OCI-LY7 (cell line): ENCODE measurements at regions not wholly inside any gene's neighbourhood (a gene's known extent, or its start where the extent isn't known, plus 50 kb on each side); places are given as distances from the start of the nearest gene placed in this dataset.

Experiments
- BruUV-seq: library from RNA; stranded (reverse); fragments of 400-500 nt; replicated peaks from 2 replicates; lab custom pipeline; 2021; lab: Mats Ljungman, UMichigan
- CTCF ChIA-PET: fragments of 300-600 bp; sonication (Branson Sonifier 250); formaldehyde crosslinking; loops from one replicate; lab custom pipeline; 2022; ENCODE audit warnings: antibody characterized with exemption; ENCODE audit not compliant: unreplicated experiment; lab: Charles Lee
- POLR2A ChIA-PET: fragments of 300-600 bp; sonication (Branson Sonifier 250); formaldehyde crosslinking; loops from one replicate; lab custom pipeline; 2022; ENCODE audit warnings: antibody characterized with exemption; lab: Charles Lee
- DNase-seq: peaks from one replicate; pipeline ENCODE4 v3.0.0-alpha.2; 2015; ENCODE audit warnings: low spot score
- H2AFZ ChIP-seq: fragments of 200-600 bp; sonication (generic), shearing (Covaris generic); 2 replicates; pipeline ENCODE4 v1.6.1; 2014; ENCODE audit warnings: mild to moderate bottlenecking, antibody characterized with exemption, low read length, moderate library complexity
- H3K27ac ChIP-seq: fragments of 200-600 bp; sonication (generic); 2 replicates; pipeline ENCODE4 v1.5.1; 2014; ENCODE audit warnings: mixed run types, low read depth, mild to moderate bottlenecking, moderate library complexity, low read length, inconsistent platforms; ENCODE audit not compliant: poor library complexity, severe bottlenecking
- H3K36me3 ChIP-seq: fragments of 200-600 bp; sonication (generic); 2 replicates; pipeline ENCODE4 v1.6.1; 2014; ENCODE audit warnings: mild to moderate bottlenecking, antibody characterized with exemption, low read length, moderate library complexity, mixed read lengths; ENCODE audit not compliant: insufficient read depth
- H3K4me1 ChIP-seq: fragments of 200-600 bp; sonication (generic); 2 replicates; pipeline ENCODE4 v1.5.1; 2014; ENCODE audit warnings: mild to moderate bottlenecking, low read length; ENCODE audit not compliant: insufficient read depth, poor library complexity, severe bottlenecking
- H3K4me2 ChIP-seq: fragments of 200-600 bp; sonication (generic); 2 replicates; pipeline ENCODE4 v1.6.1; 2014; ENCODE audit warnings: mild to moderate bottlenecking, low read length
- H3K4me3 ChIP-seq: fragments of 200-600 bp; sonication (generic); 2 replicates; pipeline ENCODE4 v1.5.1; 2014; ENCODE audit warnings: mild to moderate bottlenecking, low read depth, low read length; ENCODE audit not compliant: poor library complexity, severe bottlenecking
- H3K79me2 ChIP-seq: fragments of 200-600 bp; sonication (generic); 2 replicates; pipeline ENCODE4 v1.6.1; 2016; ENCODE audit warnings: low read depth, mild to moderate bottlenecking, low read length, moderate library complexity, mixed read lengths; ENCODE audit not compliant: insufficient read depth
- H3K9me2 ChIP-seq: fragments of 200-600 bp; sonication (generic); 2 replicates; pipeline ENCODE4 v1.6.1; 2016; ENCODE audit warnings: mild to moderate bottlenecking, low read length, mixed read lengths; ENCODE audit not compliant: insufficient read depth
- H3K9me3 ChIP-seq: fragments of 200-600 bp; sonication (generic); 2 replicates; pipeline ENCODE4 v1.6.1; 2014; ENCODE audit warnings: mild to moderate bottlenecking, mixed run types, low read length, mixed read lengths
- H4K20me1 ChIP-seq: fragments of 200-600 bp; sonication (generic); 2 replicates; pipeline ENCODE4 v1.6.1; 2014; ENCODE audit warnings: mild to moderate bottlenecking, antibody characterized with exemption, low read length, moderate library complexity, mixed read lengths; ENCODE audit not compliant: insufficient read depth
- CTCF ChIP-seq: fragments of 200-600 bp; sonication (generic); conservative IDR thresholded peaks from 2 replicates; pipeline ENCODE4 v1.5.1; 2014; ENCODE audit warnings: mild to moderate bottlenecking, antibody characterized with exemption, low read length, moderate library complexity, mixed read lengths
- EZH2phosphoT487 ChIP-seq: fragments of 200-600 bp; sonication (generic); IDR thresholded peaks from 2 replicates; pipeline ENCODE4 v1.6.1; 2018; ENCODE audit warnings: low read depth, borderline replicate concordance, mild to moderate bottlenecking, mixed run types, antibody characterized with exemption, low read length, moderate library complexity, mixed read lengths
- intact Hi-C: fragments of 100-400 bp; cut with micrococcal nuclease; formaldehyde crosslinking; loops from one replicate; pipeline ENCODE4 v1.10.0; 2022; ENCODE audit not compliant: unreplicated experiment

- ChIA-PET POLR2A (no interaction called here), CTCF (no interaction called here)
- Histone ChIP-seq H3K4me3 (no peak overlapping the region), H3K4me1 (no peaks in the 10 kb centered on the region), H3K9me2 (no peaks in the 10 kb centered on the region; the same call in 1 of the 2 replicates), H3K27ac (no peak overlapping the region), H2AFZ (no peak overlapping the region), H3K79me2 (no peaks in the 10 kb centered on the region), H3K36me3 (no peaks in the 10 kb centered on the region), H4K20me1 (no peaks in the 10 kb centered on the region), H3K4me2 (no peak overlapping the region), H3K9me3 (peaks cover 8% of the 10 kb centered on the region; the same call in 1 of the 2 replicates)
- no peak for TF ChIP-seq EZH2phosphoT487
- no peak for TF ChIP-seq CTCF
- no peak for DNase-seq
- intact Hi-C loops = no loop called here
- BruUV-seq = no TSS peak
These were observed 52.9 kb upstream of the DYNC1LI1 start for GRCh38 chr3:32623532-32623931.

GRCh38 chr3:32621466-32621865 is 50.8 kb upstream of the DYNC1LI1 start:
- no peak for TF ChIP-seq CTCF
- TF ChIP-seq EZH2phosphoT487 = no peak
- no peak overlapping the region for H3K4me3 ChIP-seq
- no peaks in the 10 kb centered on the region for H3K36me3 ChIP-seq
- H3K4me1 ChIP-seq = no peaks in the 10 kb centered on the region
- H4K20me1 ChIP-seq = no peaks in the 10 kb centered on the region
- intact Hi-C loops = no loop called here
- no peaks in the 10 kb centered on the region for H3K9me2 ChIP-seq
- peaks cover 8% of the 10 kb centered on the region; the same call in 1 of the 2 replicates for H3K9me3 ChIP-seq
- H2AFZ ChIP-seq = no peak overlapping the region
- ChIA-PET POLR2A (interaction anchor here (0.5 kb wide), 1 partner anchor 13 kb away, joined by 5 read pairs; no protein-coding TSS in a partner anchor), CTCF (no interaction called here)
- no peak for DNase-seq
- H3K4me2 ChIP-seq = no peak overlapping the region
- BruUV-seq = no TSS peak
- no peak overlapping the region for H3K27ac ChIP-seq
- no peaks in the 10 kb centered on the region for H3K79me2 ChIP-seq

GRCh38 chr3:32620611-32621310 is 50.1 kb upstream of the DYNC1LI1 start:
- Histone ChIP-seq H4K20me1 (no peaks in the 10 kb centered on the region), H3K4me1 (no peaks in the 10 kb centered on the region), H3K9me3 (peaks cover 8% of the 10 kb centered on the region; the same call in 1 of the 2 replicates), H3K9me2 (no peaks in the 10 kb centered on the region), H3K27ac (no peak overlapping the region), H2AFZ (no peak overlapping the region), H3K4me3 (no peak overlapping the region), H3K4me2 (no peak overlapping the region), H3K36me3 (no peaks in the 10 kb centered on the region), H3K79me2 (no peaks in the 10 kb centered on the region)
- no peak for DNase-seq
- no TSS peak for BruUV-seq
- CTCF ChIA-PET = no interaction called here
- intact Hi-C loops = no loop called here
- TF ChIP-seq CTCF (no peak), EZH2phosphoT487 (no peak)
- POLR2A ChIA-PET = interaction anchor here (0.5 kb wide), 2 partner anchors 14 to 1793 kb away, joined by 3 to 5 read pairs; no protein-coding TSS in a partner anchor
